ENCODE measurements at regions not wholly inside any gene's neighbourhood (a gene's known extent, or its start where the extent isn't known, plus 50 kb on each side); places are given as distances from the start of the nearest gene placed in this dataset.
A peak's percentile ranks its signal among the peaks of the same experiment; 100 is the strongest.

DNA sequence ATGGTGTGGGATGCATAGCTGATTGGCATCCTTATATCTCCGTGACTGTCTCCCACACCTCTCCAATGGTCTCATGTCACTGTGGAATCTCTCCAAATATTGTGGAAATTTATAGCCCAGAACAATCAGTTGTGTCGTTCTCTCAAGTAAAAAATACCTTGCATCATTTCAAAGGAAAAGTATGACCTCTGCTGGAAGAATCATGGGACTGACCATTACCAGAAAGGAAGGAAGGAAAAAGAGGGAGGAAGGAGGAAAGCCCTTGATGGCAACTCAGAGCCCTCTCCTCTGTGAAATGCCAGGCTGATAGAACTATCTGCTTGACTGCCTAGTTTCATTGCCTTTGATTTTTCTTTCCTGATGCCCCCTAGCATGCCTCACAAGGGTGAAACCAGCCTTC, 76.3 kb downstream of the FOXI2 start:
- DNase-seq (ENCODE audit: low read depth): no peak
- H3K4me3 ChIP-seq (ENCODE audit: low read length): no peak overlapping the region
- TF ChIP-seq, protein P1, sequence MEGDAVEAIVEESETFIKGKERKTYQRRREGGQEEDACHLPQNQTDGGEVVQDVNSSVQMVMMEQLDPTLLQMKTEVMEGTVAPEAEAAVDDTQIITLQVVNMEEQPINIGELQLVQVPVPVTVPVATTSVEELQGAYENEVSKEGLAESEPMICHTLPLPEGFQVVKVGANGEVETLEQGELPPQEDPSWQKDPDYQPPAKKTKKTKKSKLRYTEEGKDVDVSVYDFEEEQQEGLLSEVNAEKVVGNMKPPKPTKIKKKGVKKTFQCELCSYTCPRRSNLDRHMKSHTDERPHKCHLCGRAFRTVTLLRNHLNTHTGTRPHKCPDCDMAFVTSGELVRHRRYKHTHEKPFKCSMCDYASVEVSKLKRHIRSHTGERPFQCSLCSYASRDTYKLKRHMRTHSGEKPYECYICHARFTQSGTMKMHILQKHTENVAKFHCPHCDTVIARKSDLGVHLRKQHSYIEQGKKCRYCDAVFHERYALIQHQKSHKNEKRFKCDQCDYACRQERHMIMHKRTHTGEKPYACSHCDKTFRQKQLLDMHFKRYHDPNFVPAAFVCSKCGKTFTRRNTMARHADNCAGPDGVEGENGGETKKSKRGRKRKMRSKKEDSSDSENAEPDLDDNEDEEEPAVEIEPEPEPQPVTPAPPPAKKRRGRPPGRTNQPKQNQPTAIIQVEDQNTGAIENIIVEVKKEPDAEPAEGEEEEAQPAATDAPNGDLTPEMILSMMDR (conservative IDR thresholded peaks at IDR 0.05; ENCODE audit: low read depth, low read length): peak; percentile 21

- TF ChIP-seq, protein P1 (conservative IDR thresholded peaks at IDR 0.05; ENCODE audit: low read depth, low read length): no peak
- DNase-seq (ENCODE audit: low read depth): no peak
- H3K4me3 ChIP-seq (ENCODE audit: low read length): no peak overlapping the region
Measured at GRCh38 chr10:127815147-127815546, 77.6 kb downstream of the CLRN3 start.

- no peak overlapping the region for H3K4me3 ChIP-seq (ENCODE audit: low read length)
- DNase-seq (ENCODE audit: low read depth): no peak
- TF ChIP-seq, protein P1 (conservative IDR thresholded peaks at IDR 0.05; ENCODE audit: low read depth, low read length): no peak
Measured at GRCh38 chr10:127824826-127825225, 67.9 kb downstream of the CLRN3 start.

DNA sequence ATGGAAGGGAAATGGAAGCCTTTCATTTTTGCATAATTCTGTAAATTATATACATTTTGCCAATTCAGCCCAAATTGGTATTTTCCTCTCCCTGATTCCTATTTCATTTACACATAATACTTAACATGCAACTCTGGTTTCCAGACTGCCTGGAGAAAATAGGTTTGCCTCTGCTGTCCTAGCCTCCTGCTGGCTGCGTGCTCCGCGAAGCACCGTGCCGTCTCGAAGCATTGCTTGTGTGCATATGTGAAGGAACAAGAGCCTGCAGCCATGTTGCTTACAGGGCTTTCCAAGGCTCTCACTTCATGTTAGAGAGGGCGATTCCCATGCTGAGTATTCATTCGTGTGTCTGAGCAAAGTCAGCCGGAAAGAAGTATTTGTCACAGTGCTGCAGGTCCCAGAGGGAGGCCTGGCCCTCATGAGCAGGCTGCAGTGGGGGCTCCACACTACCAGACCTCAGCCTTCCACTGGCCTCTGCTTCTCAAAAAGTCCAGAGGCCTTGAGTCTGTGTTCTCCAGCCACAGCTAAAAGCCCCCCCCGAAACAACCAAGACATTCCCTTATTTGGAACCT, 66.5 kb downstream of the CLRN3 start:
- TF ChIP-seq, protein P1 (conservative IDR thresholded peaks at IDR 0.05; ENCODE audit: low read depth, low read length): no peak
- H3K4me3 ChIP-seq (ENCODE audit: low read length): no peak overlapping the region
- no peak for DNase-seq (ENCODE audit: low read depth)

- TF ChIP-seq, protein P1 (conservative IDR thresholded peaks at IDR 0.05; ENCODE audit: low read depth, low read length): no peak
- DNase-seq (ENCODE audit: low read depth): no peak
- no peak overlapping the region for H3K4me3 ChIP-seq (ENCODE audit: low read length)
Measured at GRCh38 chr10:127827354-127828140, 65.2 kb downstream of the CLRN3 start.

All from retinal pigment epithelial cell (primary cell).